Transverse colon (tissue), 4 donors: ENCODE measurements at regions not wholly inside any gene's neighbourhood (a gene's known extent, or its start where the extent isn't known, plus 50 kb on each side); places are given as distances from the start of the nearest gene placed in this dataset.

Experiments
- DNase-seq: peaks from one replicate; pipeline ENCODE4 v3.0.0-alpha.2; 2019
- H3K27ac ChIP-seq, 4 donors: fragments of 200-600 bp; sonication (generic); 2 replicates each; pipeline ENCODE4 v1.5.1; 2016 to 2018; ENCODE audit warnings: inconsistent platforms in 4 of 4
- H3K27me3 ChIP-seq: fragments of 200-600 bp; sonication (generic); 2 replicates; pipeline ENCODE4 v1.5.1; 2017; ENCODE audit warnings: inconsistent platforms
- H3K36me3 ChIP-seq, 4 donors: fragments of 200-600 bp; sonication (generic); 2 replicates each; pipeline ENCODE4 v1.5.1; 2017 to 2019; ENCODE audit warnings: inconsistent platforms in 4 of 4
- H3K4me1 ChIP-seq, 4 donors: fragments of 200-600 bp; sonication (generic); 2 replicates each; pipeline ENCODE4 v1.5.1; 2017 to 2020; ENCODE audit warnings: inconsistent platforms in 4 of 4
- H3K4me3 ChIP-seq, 4 donors: fragments of 200-600 bp; sonication (generic); 1 replicate in 1 of 4; 2 replicates in 3 of 4; pipeline versions ENCODE4 v1.5.1 to v1.6.1; 2017 to 2019; ENCODE audit warnings: inconsistent platforms in 4 of 4
- H3K9me3 ChIP-seq, 2 donors: fragments of 200-600 bp; sonication (generic); 2 replicates each; pipeline ENCODE4 v1.5.1; 2017 to 2019; ENCODE audit warnings: inconsistent platforms in 2 of 2
- CTCF ChIP-seq, 5 experiments: fragments of 200-600 bp in 3 of 5; fragments of 450-650 bp in 2 of 5; sonication (generic) in 3 of 5; IDR thresholded peaks; 1 replicate in 2 of 5; 2 replicates in 3 of 5; pipeline ENCODE4 v1.5.1; 2016 to 2017; ENCODE audit warnings: antibody characterized with exemption in 5 of 5, inconsistent platforms in 3 of 5, mild to moderate bottlenecking in 2 of 5, moderate library complexity in 1 of 5
- EP300 ChIP-seq: sonication (generic); formaldehyde crosslinking; IDR thresholded peaks from one replicate; pipeline ENCODE4 v1.6.1; 2017; ENCODE audit warnings: antibody characterized with exemption, low read depth
- POLR2A ChIP-seq: fragments of 450-650 bp; IDR thresholded peaks from one replicate; pipeline ENCODE4 v1.6.1; 2016; ENCODE audit warnings: antibody characterized with exemption, mild to moderate bottlenecking, moderate library complexity
- POLR2AphosphoS5 ChIP-seq, 3 donors: sonication (generic); formaldehyde crosslinking; IDR thresholded peaks; one replicate each; pipeline ENCODE4 v1.6.1; 2016; ENCODE audit warnings: antibody characterized with exemption in 3 of 3
- WGBS, 2 donors: methylation state at CpG; one replicate each; pipeline ENCODE4 v1.1.5; 2018; ENCODE audit warnings: low coverage in 1 of 2; 5-methylcytosine and 5-hydroxymethylcytosine counted together
- in situ Hi-C, 4 donors: fragments of 200-750 bp; cut with MboI; loops; one replicate each; pipeline versions ENCODE4 v1.15.0 to v1.15.1; 2017; ENCODE audit warnings: low sequenced_read_pairs in 3 of 4, low pct_ligation_motif_present in 1 of 4, low pct_unique_long_range_greater_than_20kb in 1 of 4
- intact Hi-C: fragments of 100-400 bp; cut with DNase I; formaldehyde crosslinking; loops from one replicate; pipeline ENCODE4 v1.15.1; 2023; ENCODE audit warnings: low total_unique reads

GRCh38 chr10:10811562-10811961 lies 206.1 kb upstream of the CELF2 start:
- H3K4me3 ChIP-seq, result no peak overlapping the region
- H3K36me3 ChIP-seq, result no peaks in the 10 kb centered on the region
- TF ChIP-seq EP300 (no peak), POLR2AphosphoS5 (IDR thresholded peaks at IDR 0.05) (no peak), CTCF (IDR thresholded peaks at IDR 0.05) (no peak), POLR2A (no peak)
- intact Hi-C loops (no loop called here), in situ Hi-C loops (no loop called here)
- peaks cover 0 to 8% (median 0%) of the 10 kb centered on the region in 4 donors for H3K4me1 ChIP-seq
- no peak for DNase-seq
- WGBS, 2 donors, result 83% methylated on average over 1 of the region's 1 CpG; no CpG with 5 or more reads in 1 of the 2 donors
- no peaks in the 10 kb centered on the region for H3K9me3 ChIP-seq
- H3K27me3 ChIP-seq, result no peaks in the 10 kb centered on the region
- H3K27ac ChIP-seq, result no peak overlapping the region

DNA sequence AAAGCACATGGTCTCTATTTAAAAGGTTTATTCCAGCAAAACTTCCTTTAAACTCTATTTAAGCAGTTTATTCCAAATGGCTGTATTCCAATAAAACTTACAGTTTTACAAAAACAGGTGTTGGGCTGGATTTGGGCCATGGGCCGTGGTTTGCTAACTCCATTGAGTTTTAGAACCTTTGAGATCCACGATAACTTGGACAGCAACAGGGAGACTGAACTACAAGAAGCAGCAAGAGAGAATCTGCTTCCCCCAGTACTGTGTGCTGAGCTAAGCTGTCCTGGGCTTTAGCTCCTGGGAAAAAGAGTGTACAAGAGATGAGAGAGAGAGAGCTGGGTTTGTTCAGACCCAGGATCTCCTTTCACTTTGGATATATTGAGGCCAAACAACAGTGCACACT lies 204.0 kb upstream of the CELF2 start:
- peaks cover 0 to 5% (median 0%) of the 10 kb centered on the region in 4 donors for H3K4me1 ChIP-seq
- no peak overlapping the region for H3K27ac ChIP-seq
- H3K36me3 ChIP-seq, result no peaks in the 10 kb centered on the region
- in situ Hi-C loops (no loop called here), intact Hi-C loops (no loop called here)
- H3K27me3 ChIP-seq, result no peaks in the 10 kb centered on the region
- H3K9me3 ChIP-seq, result no peaks in the 10 kb centered on the region
- DNase-seq, result no peak
- 64 to 77% methylated on average over 2 of the region's 2 CpGs for WGBS, 2 donors
- no peak for TF ChIP-seq POLR2A
- TF ChIP-seq EP300, result no peak
- no peak for TF ChIP-seq POLR2AphosphoS5 (IDR thresholded peaks at IDR 0.05)
- TF ChIP-seq CTCF (IDR thresholded peaks at IDR 0.05), result no peak
- H3K4me3 ChIP-seq, result no peak overlapping the region

DNA sequence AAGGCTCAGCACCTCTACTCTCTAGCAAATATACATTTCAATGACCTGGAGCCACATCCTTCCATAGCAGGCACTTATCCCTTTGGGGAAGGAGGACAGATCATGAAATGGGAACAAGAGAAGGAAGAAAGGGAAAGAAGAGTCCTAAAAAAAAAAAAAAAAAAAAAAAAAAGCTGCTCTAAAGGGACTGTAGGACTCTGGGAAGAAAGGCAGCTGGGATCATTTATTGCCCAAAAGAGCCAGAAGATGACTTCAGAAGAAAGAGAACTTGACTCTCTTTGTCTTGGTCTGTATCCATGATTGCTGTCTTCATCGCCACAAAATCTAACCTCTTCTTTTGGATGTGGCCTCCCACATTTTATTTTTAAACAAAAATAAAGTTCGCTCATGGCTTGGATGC lies 203.6 kb upstream of the CELF2 start:
- Histone ChIP-seq H3K4me3 (no peak overlapping the region), H3K27me3 (no peaks in the 10 kb centered on the region), H3K4me1 (peaks cover 0 to 5% (median 0%) of the 10 kb centered on the region in 4 donors), H3K27ac (no peak overlapping the region), H3K9me3 (no peaks in the 10 kb centered on the region), H3K36me3 (no peaks in the 10 kb centered on the region)
- in situ Hi-C loops, result no loop called here
- intact Hi-C loops, result no loop called here
- DNase-seq, result no peak
- TF ChIP-seq CTCF (IDR thresholded peaks at IDR 0.05) (no peak), POLR2AphosphoS5 (IDR thresholded peaks at IDR 0.05) (no peak), EP300 (no peak), POLR2A (no peak)
- 63 to 79% methylated on average over 1 to 2 of the region's 2 CpGs for WGBS, 2 donors

DNA sequence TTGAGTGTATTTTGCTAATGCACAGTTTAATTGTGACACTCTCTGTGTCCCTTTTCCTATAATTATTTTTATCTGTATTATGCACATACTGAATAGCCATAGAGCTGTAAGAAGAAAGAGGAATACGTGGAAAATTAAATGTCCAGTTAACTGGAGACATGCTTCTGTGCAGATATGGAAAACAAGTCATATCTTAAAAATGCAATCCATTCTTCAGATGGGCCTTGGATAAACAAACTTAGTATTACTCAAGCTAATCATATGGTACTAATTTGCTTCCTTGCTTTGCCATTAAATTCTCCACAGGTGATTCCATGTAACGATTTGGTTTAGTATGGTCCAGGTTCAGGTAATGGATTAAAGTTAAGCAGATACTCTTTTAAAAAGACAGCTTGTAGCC lies 201.2 kb upstream of the CELF2 start:
- Histone ChIP-seq H3K9me3 (no peaks in the 10 kb centered on the region), H3K4me3 (no peak overlapping the region), H3K27me3 (no peaks in the 10 kb centered on the region), H3K36me3 (no peaks in the 10 kb centered on the region), H3K27ac (no peak overlapping the region), H3K4me1 (peaks cover 0 to 5% (median 0%) of the 10 kb centered on the region in 4 donors)
- 75 to 86% methylated on average over 1 to 2 of the region's 2 CpGs for WGBS, 2 donors
- no peak for DNase-seq
- TF ChIP-seq EP300, result no peak
- no peak for TF ChIP-seq CTCF (IDR thresholded peaks at IDR 0.05)
- TF ChIP-seq POLR2A, result no peak
- no peak for TF ChIP-seq POLR2AphosphoS5 (IDR thresholded peaks at IDR 0.05)
- in situ Hi-C loops, result no loop called here
- intact Hi-C loops, result no loop called here
